GM23248 (cell line): ENCODE measurements at regions not wholly inside any gene's neighbourhood (a gene's known extent, or its start where the extent isn't known, plus 50 kb on each side); places are given as distances from the start of the nearest gene placed in this dataset.

Experiments
- EZH2 ChIP-seq: fragments of 200-600 bp; sonication (generic); IDR thresholded peaks from 2 replicates; pipeline ENCODE4 v1.6.1; 2018; ENCODE audit warnings: antibody characterized with exemption, mild to moderate bottlenecking; ENCODE audit not compliant: insufficient read depth, poor library complexity, severe bottlenecking
- EZH2phosphoT487 ChIP-seq: fragments of 200-600 bp; sonication (generic); IDR thresholded peaks from 2 replicates; pipeline ENCODE4 v1.6.1; 2018; ENCODE audit warnings: antibody characterized with exemption, moderate library complexity, mild to moderate bottlenecking, low read depth; ENCODE audit not compliant: insufficient read depth

GRCh38 chr3:59531994-59532393, 482.2 kb upstream of the CFAP20DC start:
- no peak for TF ChIP-seq EZH2phosphoT487
- TF ChIP-seq EZH2 = no peak
